ENCODE measurements at regions not wholly inside any gene's neighbourhood (a gene's known extent, or its start where the extent isn't known, plus 50 kb on each side); places are given as distances from the start of the nearest gene placed in this dataset.

GRCh38 chr4:120613778-120614177 is 308.7 kb downstream of the PRDM5 start:
- no peak for TF ChIP-seq CTCF (IDR thresholded peaks at IDR 0.05; ENCODE audit: low read depth, low read length)

GRCh38 chr4:120611092-120611491 is 311.4 kb downstream of the PRDM5 start:
- TF ChIP-seq CTCF (IDR thresholded peaks at IDR 0.05; ENCODE audit: low read depth, low read length), result no peak
- H3K4me3 ChIP-seq (ENCODE audit: low read depth, low read length), result no peak overlapping the region

More at GRCh38 chr4:120613778-120614177, 308.7 kb downstream of the PRDM5 start:
- no peak overlapping the region for H3K4me3 ChIP-seq (ENCODE audit: low read depth, low read length)

GRCh38 chr4:120591038-120591437 is 331.5 kb downstream of the PRDM5 start:
- no peak for TF ChIP-seq CTCF (IDR thresholded peaks at IDR 0.05; ENCODE audit: low read depth, low read length)
- H3K4me3 ChIP-seq (ENCODE audit: low read depth, low read length), result no peak overlapping the region

GRCh38 chr4:120589787-120590186 is 332.7 kb downstream of the PRDM5 start:
- TF ChIP-seq CTCF (IDR thresholded peaks at IDR 0.05; ENCODE audit: low read depth, low read length), result no peak
- no peak overlapping the region for H3K4me3 ChIP-seq (ENCODE audit: low read depth, low read length)

- no peak overlapping the region for H3K4me3 ChIP-seq (ENCODE audit: low read depth, low read length)
- TF ChIP-seq CTCF (IDR thresholded peaks at IDR 0.05; ENCODE audit: low read depth, low read length), result no peak
These were observed 353.8 kb downstream of the PRDM5 start for GRCh38 chr4:120568731-120569130.

- no peak for TF ChIP-seq CTCF (IDR thresholded peaks at IDR 0.05; ENCODE audit: low read depth, low read length)
- H3K4me3 ChIP-seq (ENCODE audit: low read depth, low read length), result no peak overlapping the region
These were observed 360.9 kb downstream of the PRDM5 start for GRCh38 chr4:120561648-120562047.

GRCh38 chr4:120557372-120557771 is 365.2 kb downstream of the PRDM5 start:
- H3K4me3 ChIP-seq (ENCODE audit: low read depth, low read length), result no peak overlapping the region
- no peak for TF ChIP-seq CTCF (IDR thresholded peaks at IDR 0.05; ENCODE audit: low read depth, low read length)
